HAP-1 (cell line): ENCODE measurements at regions not wholly inside any gene's neighbourhood (a gene's known extent, or its start where the extent isn't known, plus 50 kb on each side); places are given as distances from the start of the nearest gene placed in this dataset.
"Not testable (repeated sequence)": the region's sequence is repeated elsewhere in the genome, so short reads cannot be mapped to it uniquely, and the experiment has no call there.

Experiments used
- DNase-seq, 2 experiments: peaks; one replicate each; pipeline ENCODE4 v3.0.0-alpha.2; 2016 to 2020; ENCODE audit warnings: low spot score in 2 of 2
- H3K27me3 ChIP-seq: fragments of 250-450 bp; sonication (Bioruptor Pico); 2 replicates; pipeline ENCODE4 v1.5.1; 2020; ENCODE audit warnings: low read depth, mild to moderate bottlenecking, moderate library complexity
- H3K36me3 ChIP-seq: fragments of 250-450 bp; sonication (Bioruptor Pico); replicated peaks from 2 replicates; pipeline ENCODE4 v1.5.1; 2020; ENCODE audit warnings: mild to moderate bottlenecking
- H3K4me1 ChIP-seq: fragments of 250-450 bp; sonication (Bioruptor Pico); 2 replicates; pipeline ENCODE4 v1.5.1; 2020; ENCODE audit warnings: mild to moderate bottlenecking
- H3K4me3 ChIP-seq: fragments of 250-450 bp; sonication (Bioruptor Pico); 2 replicates; pipeline ENCODE4 v1.5.1; 2020; ENCODE audit warnings: mild to moderate bottlenecking, moderate library complexity
- H3K9me3 ChIP-seq: fragments of 250-450 bp; sonication (Bioruptor Pico); 2 replicates; pipeline ENCODE4 v1.5.1; 2020; ENCODE audit warnings: mild to moderate bottlenecking, moderate library complexity
- in situ Hi-C: fragments of 300-500 bp; cut with MboI; formaldehyde crosslinking; loops from 3 replicates; pipeline ENCODE4 v1.14.3; 2020; ENCODE audit warnings: low sequenced_read_pairs, inconsistent platforms, mixed read lengths

GRCh38 chr11:87889126-87889525 is 286.1 kb downstream of the RAB38 start:
- Histone ChIP-seq H3K27me3 (no peaks in the 10 kb centered on the region; the same call in 1 of the 2 replicates), H3K36me3 (no peaks in the 10 kb centered on the region), H3K4me1 (no peaks in the 10 kb centered on the region), H3K4me3 (no peak overlapping the region), H3K9me3 (no peaks in the 10 kb centered on the region)
- DNase-seq = no peak
- in situ Hi-C loops = no loop called here

DNA sequence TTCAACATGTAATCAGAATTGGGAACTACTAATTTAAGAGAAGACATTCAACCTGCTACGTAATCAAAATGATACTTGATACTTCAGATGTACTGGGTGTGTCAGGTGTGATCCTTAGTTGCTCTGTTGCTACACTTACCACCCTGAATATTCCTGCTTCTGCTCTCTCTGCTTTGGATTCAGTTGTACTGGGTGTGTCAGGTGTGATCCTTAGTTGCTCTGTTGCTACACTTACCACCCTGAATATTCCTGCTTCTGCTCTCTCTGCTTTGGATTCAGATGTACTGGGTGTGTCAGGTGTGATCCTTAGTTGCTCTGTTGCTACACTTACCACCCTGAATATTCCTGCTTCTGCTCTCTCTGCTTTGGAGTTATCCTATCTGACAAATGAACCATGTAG is 290.2 kb downstream of the RAB38 start:
- H3K4me3 ChIP-seq, in situ Hi-C loops, DNase-seq, H3K9me3 ChIP-seq, H3K4me1 ChIP-seq, H3K27me3 ChIP-seq, H3K36me3 ChIP-seq: not testable (repeated sequence)

DNA sequence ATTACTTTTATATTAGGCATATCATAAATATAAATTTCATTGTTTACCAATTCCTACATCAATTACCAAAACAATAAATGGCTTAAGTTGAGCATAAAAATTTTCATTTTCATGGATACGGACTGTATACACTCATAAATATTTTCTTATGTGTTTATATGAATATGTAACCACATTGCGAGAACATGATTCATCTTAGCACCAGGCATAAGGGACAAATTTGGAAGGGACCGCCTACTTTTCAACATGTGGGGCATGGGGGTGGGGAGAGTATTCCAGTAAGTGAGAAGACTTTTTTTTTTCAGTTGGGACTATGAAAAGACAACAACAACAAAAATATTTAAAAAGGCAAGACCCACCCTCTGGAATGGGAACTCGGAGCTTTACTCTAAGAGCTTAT is 296.1 kb downstream of the RAB38 start:
- no peaks in the 10 kb centered on the region for H3K9me3 ChIP-seq
- in situ Hi-C loops = no loop called here
- H3K4me1 ChIP-seq = no peaks in the 10 kb centered on the region
- no peak overlapping the region for H3K4me3 ChIP-seq
- no peak for DNase-seq
- H3K27me3 ChIP-seq = no peaks in the 10 kb centered on the region
- no peaks in the 10 kb centered on the region for H3K36me3 ChIP-seq

GRCh38 chr11:87878373-87878825 is 296.8 kb downstream of the RAB38 start:
- no peaks in the 10 kb centered on the region for H3K4me1 ChIP-seq
- no peaks in the 10 kb centered on the region for H3K9me3 ChIP-seq
- no peaks in the 10 kb centered on the region for H3K27me3 ChIP-seq
- no peaks in the 10 kb centered on the region for H3K36me3 ChIP-seq
- peak in 1 of 2 experiments; percentile 17 for DNase-seq
- H3K4me3 ChIP-seq = no peak overlapping the region
- in situ Hi-C loops = no loop called here

- H3K4me1 ChIP-seq = no peaks in the 10 kb centered on the region
- no peak for DNase-seq
- no peak overlapping the region for H3K4me3 ChIP-seq
- in situ Hi-C loops = no loop called here
- no peaks in the 10 kb centered on the region for H3K27me3 ChIP-seq
- no peaks in the 10 kb centered on the region for H3K36me3 ChIP-seq
- no peaks in the 10 kb centered on the region for H3K9me3 ChIP-seq
Measured at GRCh38 chr11:87871056-87871455, 304.2 kb downstream of the RAB38 start.

- in situ Hi-C loops = no loop called here
- DNase-seq = no peak
- H3K9me3 ChIP-seq = no peaks in the 10 kb centered on the region
- H3K27me3 ChIP-seq = no peaks in the 10 kb centered on the region
- no peaks in the 10 kb centered on the region for H3K4me1 ChIP-seq
- H3K36me3 ChIP-seq = no peaks in the 10 kb centered on the region
- H3K4me3 ChIP-seq = no peak overlapping the region
Measured at GRCh38 chr11:87870086-87870485, 305.2 kb downstream of the RAB38 start.

DNA sequence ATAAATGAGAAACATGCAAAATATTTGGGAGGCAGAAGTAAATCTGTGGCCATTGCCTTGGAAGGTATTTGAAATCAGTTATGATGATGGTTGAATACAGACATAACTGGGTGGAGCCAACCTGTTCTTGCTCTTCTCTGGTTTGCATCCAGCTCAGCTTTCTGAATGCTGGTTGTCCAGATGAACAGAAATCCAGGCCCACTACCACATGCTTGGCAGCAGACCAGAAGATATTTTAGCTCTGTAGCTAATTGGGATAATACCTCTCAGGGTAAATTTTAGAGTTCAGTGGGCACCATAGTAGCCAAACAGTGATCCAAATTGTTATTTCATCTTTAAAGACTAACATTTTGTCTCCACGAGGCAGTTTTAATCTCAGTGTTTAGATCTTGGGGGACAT is 308.3 kb downstream of the RAB38 start:
- no peaks in the 10 kb centered on the region for H3K9me3 ChIP-seq
- in situ Hi-C loops = no loop called here
- H3K4me1 ChIP-seq = no peaks in the 10 kb centered on the region
- no peak for DNase-seq
- no peaks in the 10 kb centered on the region for H3K36me3 ChIP-seq
- H3K4me3 ChIP-seq = no peak overlapping the region
- no peaks in the 10 kb centered on the region for H3K27me3 ChIP-seq

DNA sequence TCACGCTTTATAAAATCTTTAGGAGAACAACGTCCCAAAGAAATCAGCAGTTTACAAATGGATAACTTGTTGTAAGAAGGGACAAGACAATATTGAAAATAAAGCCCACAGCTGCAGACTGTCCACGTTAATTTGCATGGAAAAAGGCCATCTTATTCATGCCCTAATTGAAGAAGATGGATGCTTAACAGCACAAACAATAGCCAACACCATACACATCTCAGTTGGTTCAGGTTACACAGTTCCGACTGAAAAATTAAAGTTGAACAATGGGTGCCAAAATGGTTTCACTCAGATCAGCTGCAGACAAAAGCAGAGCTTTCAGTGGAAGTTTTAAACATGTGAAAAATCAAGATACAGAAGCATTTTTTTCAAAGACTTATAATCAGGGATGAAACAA is 314.2 kb downstream of the RAB38 start:
- H3K36me3 ChIP-seq = no peaks in the 10 kb centered on the region
- H3K4me1 ChIP-seq = no peaks in the 10 kb centered on the region
- H3K4me3 ChIP-seq = no peak overlapping the region
- in situ Hi-C loops = no loop called here
- H3K9me3 ChIP-seq = no peaks in the 10 kb centered on the region
- no peak for DNase-seq
- H3K27me3 ChIP-seq = no peaks in the 10 kb centered on the region

- H3K4me3 ChIP-seq = no peak overlapping the region
- in situ Hi-C loops = no loop called here
- H3K27me3 ChIP-seq = no peaks in the 10 kb centered on the region
- no peak for DNase-seq
- no peaks in the 10 kb centered on the region for H3K36me3 ChIP-seq
- no peaks in the 10 kb centered on the region for H3K4me1 ChIP-seq
- H3K9me3 ChIP-seq = no peaks in the 10 kb centered on the region
Measured at GRCh38 chr11:87859636-87860035, 315.6 kb downstream of the RAB38 start.

GRCh38 chr11:87851827-87852226 is 323.4 kb downstream of the RAB38 start:
- H3K4me3 ChIP-seq = no peak overlapping the region
- no peaks in the 10 kb centered on the region for H3K9me3 ChIP-seq
- H3K36me3 ChIP-seq = no peaks in the 10 kb centered on the region
- no peaks in the 10 kb centered on the region for H3K27me3 ChIP-seq
- no peak for DNase-seq
- in situ Hi-C loops = no loop called here
- H3K4me1 ChIP-seq = no peaks in the 10 kb centered on the region

DNA sequence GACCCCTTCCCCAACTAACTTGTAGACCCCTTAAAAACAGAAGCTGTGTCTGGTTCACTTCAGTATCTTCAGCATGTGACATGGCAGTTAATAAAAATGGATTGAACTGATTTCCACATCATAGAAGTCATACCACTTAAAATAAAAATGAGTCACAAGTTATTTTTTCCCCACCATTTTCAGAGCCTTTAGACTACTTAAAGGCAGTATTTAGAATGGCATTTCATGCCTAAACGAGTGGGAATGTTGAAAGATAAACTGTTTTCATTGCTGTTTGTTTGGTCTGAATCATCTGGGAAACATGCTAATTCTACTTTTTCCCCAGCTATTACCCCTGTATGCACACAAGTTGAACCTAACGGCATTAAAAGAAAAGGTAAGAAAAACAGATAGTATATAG is 324.0 kb downstream of the RAB38 start:
- in situ Hi-C loops = no loop called here
- no peaks in the 10 kb centered on the region for H3K4me1 ChIP-seq
- no peaks in the 10 kb centered on the region for H3K36me3 ChIP-seq
- no peak overlapping the region for H3K4me3 ChIP-seq
- no peak for DNase-seq
- no peaks in the 10 kb centered on the region for H3K27me3 ChIP-seq
- H3K9me3 ChIP-seq = no peaks in the 10 kb centered on the region

DNA sequence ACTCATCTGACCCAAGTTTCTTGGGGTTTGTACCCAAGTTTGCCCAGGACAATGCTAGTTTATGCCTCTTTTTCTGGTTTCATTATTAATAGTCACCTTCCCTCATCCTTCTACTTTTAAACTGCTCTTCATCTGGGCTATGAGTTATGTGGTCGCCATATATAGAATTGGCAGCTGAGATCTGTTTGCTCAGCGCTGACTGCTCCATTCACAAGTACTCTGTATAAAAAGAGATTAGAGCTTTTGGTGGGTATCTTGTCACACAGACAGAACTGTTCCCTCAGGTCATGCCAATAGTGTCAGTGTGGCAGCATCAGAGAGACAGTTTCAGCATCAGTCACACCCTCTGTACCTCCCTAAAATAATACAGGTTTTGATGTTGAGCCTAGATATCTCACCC is 326.0 kb downstream of the RAB38 start:
- H3K4me1 ChIP-seq = no peaks in the 10 kb centered on the region
- H3K27me3 ChIP-seq = peaks cover 4% of the 10 kb centered on the region; the same call in 1 of the 2 replicates
- H3K36me3 ChIP-seq = no peaks in the 10 kb centered on the region
- in situ Hi-C loops = no loop called here
- no peak for DNase-seq
- H3K9me3 ChIP-seq = no peaks in the 10 kb centered on the region
- no peak overlapping the region for H3K4me3 ChIP-seq

DNA sequence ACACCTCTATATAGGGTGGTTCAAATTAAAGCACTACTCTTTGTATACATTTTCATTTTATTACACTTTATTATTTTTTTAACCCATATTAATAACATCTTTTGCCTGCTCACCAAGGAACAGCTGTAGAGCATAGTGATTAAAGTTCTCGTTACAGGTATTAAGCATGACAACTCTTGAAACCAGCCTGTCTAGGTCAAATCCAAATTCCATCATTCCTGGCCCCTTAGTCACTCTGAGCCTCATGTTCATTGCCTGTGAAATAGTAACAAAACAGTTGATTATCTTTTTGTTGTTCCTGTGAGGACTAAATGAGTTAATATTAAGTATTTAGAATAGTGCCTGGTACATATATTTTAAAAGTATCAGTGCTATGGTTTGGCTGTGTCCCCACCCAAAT is 334.5 kb downstream of the RAB38 start:
- Histone ChIP-seq H3K36me3 (no peaks in the 10 kb centered on the region), H3K4me1 (no peaks in the 10 kb centered on the region), H3K27me3 (peaks cover 4% of the 10 kb centered on the region; the same call in 1 of the 2 replicates), H3K9me3 (no peaks in the 10 kb centered on the region), H3K4me3 (no peak overlapping the region)
- in situ Hi-C loops = no loop called here
- no peak for DNase-seq

DNA sequence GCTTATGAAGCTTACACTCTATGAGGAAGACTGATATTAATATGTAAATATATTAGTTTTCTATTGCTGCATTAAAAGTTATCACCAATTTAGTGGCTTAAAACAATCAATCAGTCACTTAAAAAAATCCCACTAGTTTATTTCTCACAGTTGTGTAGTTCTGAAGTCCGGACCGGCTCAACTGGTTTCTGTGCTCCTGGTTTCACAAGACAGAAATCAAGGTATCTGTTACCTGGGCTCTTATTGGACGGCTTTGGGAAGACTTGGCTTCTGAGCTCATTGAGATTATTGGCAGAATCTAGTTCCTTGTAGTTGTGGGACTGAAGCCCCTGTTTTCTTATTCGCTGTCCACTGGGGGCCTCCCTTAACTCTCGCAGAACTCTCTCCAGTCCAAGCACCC is 343.0 kb downstream of the RAB38 start:
- Histone ChIP-seq H3K4me3 (no peak overlapping the region), H3K4me1 (no peaks in the 10 kb centered on the region), H3K9me3 (no peaks in the 10 kb centered on the region), H3K36me3 (no peaks in the 10 kb centered on the region), H3K27me3 (no peaks in the 10 kb centered on the region)
- DNase-seq = no peak
- in situ Hi-C loops = no loop called here

DNA sequence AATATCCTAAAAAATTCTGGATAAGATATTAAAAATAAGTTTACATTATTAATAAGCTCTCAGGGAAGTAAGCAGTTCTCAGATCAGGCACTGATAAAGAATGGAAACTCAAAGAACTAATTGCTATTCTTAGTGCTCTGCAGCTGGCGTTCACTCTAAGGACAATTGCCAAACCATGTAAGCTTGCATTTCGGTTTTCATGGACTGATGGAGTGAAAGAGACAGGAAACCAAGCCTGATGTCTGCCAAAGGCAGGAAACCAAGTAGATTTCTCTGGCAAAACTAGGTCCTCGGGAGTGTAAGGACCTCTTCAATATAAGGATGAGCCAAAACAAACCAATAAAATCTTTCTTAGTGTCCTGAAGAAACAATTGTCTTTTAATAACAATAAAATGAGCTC is 355.2 kb downstream of the RAB38 start:
- no peaks in the 10 kb centered on the region for H3K36me3 ChIP-seq
- in situ Hi-C loops = no loop called here
- no peaks in the 10 kb centered on the region for H3K9me3 ChIP-seq
- H3K4me1 ChIP-seq = no peaks in the 10 kb centered on the region
- no peaks in the 10 kb centered on the region for H3K27me3 ChIP-seq
- no peak overlapping the region for H3K4me3 ChIP-seq
- no peak for DNase-seq
